RWPE1 (cell line): ENCODE measurements at regions not wholly inside any gene's neighbourhood (a gene's known extent, or its start where the extent isn't known, plus 50 kb on each side); places are given as distances from the start of the nearest gene placed in this dataset.

Experiments used
- CTCF ChIA-PET: fragments of 350-600 bp; sonication (Branson Sonifier 250); formaldehyde crosslinking; extraction: SDS; loops from one replicate; lab custom pipeline; 2021; lab: Yijun Ruan, JAX
- POLR2A ChIA-PET: fragments of 400-600 bp; formaldehyde crosslinking; extraction: SDS; loops from one replicate; lab custom pipeline; 2020; ENCODE audit warnings: antibody characterized with exemption; ENCODE audit not compliant: low non-redundant PET; lab: Yijun Ruan, JAX
- DNase-seq: peaks from one replicate; pipeline ENCODE4 v3.0.0; 2012; ENCODE audit warnings: low spot score
- H3K27ac ChIP-seq: fragments of 450-650 bp; 2 replicates; pipeline ENCODE4 v1.5.1; 2017
- TF ChIP-seq, protein P1 (sequence below): fragments of 450-650 bp; conservative IDR thresholded peaks from 2 replicates; pipeline ENCODE4 v1.5.1; 2017; ENCODE audit warnings: low read depth, mild to moderate bottlenecking

DNA sequence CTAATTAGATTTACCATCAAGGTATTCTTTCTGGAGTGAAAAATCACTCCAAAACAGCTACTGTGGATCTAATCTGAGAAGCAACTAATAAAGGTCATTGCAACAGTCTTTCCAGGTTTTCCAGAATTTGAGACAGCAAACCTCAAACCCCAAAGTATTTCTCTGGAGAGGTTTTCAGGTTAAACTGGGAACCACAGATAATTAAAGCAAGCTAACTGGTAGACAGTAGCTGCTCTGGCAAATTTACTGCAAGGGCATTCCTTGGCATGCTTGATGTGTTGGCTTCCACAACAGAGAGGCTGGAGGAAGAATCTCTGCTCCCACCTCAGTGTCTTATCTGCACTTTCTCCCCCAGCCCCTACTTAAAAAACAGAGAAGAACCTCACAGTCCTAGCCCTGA lies 140.0 kb upstream of the NRBF2 start:
- ChIA-PET POLR2A (no interaction called here), CTCF (interaction anchor here (1.0 kb wide), 1 partner anchor 174 kb away, joined by 3 read pairs; no protein-coding TSS in a partner anchor)
- TF ChIP-seq, protein P1, sequence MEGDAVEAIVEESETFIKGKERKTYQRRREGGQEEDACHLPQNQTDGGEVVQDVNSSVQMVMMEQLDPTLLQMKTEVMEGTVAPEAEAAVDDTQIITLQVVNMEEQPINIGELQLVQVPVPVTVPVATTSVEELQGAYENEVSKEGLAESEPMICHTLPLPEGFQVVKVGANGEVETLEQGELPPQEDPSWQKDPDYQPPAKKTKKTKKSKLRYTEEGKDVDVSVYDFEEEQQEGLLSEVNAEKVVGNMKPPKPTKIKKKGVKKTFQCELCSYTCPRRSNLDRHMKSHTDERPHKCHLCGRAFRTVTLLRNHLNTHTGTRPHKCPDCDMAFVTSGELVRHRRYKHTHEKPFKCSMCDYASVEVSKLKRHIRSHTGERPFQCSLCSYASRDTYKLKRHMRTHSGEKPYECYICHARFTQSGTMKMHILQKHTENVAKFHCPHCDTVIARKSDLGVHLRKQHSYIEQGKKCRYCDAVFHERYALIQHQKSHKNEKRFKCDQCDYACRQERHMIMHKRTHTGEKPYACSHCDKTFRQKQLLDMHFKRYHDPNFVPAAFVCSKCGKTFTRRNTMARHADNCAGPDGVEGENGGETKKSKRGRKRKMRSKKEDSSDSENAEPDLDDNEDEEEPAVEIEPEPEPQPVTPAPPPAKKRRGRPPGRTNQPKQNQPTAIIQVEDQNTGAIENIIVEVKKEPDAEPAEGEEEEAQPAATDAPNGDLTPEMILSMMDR, result no peak
- no peak for DNase-seq
- H3K27ac ChIP-seq, result no peak overlapping the region

- CTCF ChIA-PET, result interaction anchor here (1.0 to 1.1 kb wide), 2 partner anchors 8 to 175 kb away, joined by 3 read pairs; no protein-coding TSS in a partner anchor
- TF ChIP-seq, protein P1, result no peak
- POLR2A ChIA-PET, result no interaction called here
- DNase-seq, result no peak
- no peak overlapping the region for H3K27ac ChIP-seq
Observed at GRCh38 chr10:62992145-62992721, 140.9 kb upstream of the NRBF2 start.

- POLR2A ChIA-PET, result interaction anchor here (0.6 kb wide), 1 partner anchor 1280 kb away, joined by 5 read pairs; no protein-coding TSS in a partner anchor
- CTCF ChIA-PET, result no interaction called here
- TF ChIP-seq, protein P1, result no peak
- no peak overlapping the region for H3K27ac ChIP-seq
- no peak for DNase-seq
Observed at GRCh38 chr10:62990126-62990525, 143.0 kb upstream of the NRBF2 start.

DNA sequence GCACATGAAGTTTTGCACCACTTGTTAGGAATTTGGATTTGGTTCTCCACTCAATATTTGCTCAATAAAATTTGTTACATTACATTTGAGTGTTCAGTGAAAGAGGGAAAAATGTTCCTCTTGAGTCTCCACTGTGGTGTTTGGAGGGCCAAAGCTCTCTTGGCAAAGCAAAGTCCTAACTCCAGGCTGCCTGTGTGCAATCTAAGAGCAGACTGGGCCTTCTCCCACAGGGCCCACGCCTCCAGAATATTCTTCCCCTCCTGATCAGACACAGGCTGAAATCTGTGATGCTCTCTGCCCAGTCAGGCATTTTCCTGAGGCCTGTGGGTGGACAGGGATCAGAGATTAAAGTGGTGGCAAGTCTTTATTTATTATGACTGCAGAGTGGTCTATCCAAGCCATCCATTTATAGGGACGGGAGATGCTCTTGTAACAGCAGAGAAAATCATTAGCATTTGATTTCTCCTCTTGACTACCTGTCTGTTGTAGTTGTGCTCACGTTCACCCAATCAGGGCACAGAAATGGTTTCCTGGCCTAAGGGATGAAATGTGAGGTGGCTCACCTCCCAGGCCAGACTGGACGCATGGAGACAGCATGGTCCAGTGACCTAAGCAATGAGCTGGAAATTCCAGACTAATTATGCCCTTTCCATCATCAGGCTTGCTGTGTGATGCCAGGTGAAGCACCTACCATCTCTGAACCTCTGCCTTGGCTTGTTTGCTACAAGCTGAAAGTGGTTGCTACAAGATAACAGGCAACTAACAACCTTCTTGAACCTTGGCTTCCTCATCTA lies 147.1 kb upstream of the NRBF2 start:
- DNase-seq, result no peak
- H3K27ac ChIP-seq, result no peak overlapping the region
- TF ChIP-seq, protein P1, result no peak
- POLR2A ChIA-PET, result no interaction called here
- CTCF ChIA-PET, result no interaction called here

- TF ChIP-seq, protein P1, result no peak
- ChIA-PET POLR2A (no interaction called here), CTCF (no interaction called here)
- H3K27ac ChIP-seq, result no peak overlapping the region
- no peak for DNase-seq
Observed at GRCh38 chr10:62981096-62981495, 152.0 kb upstream of the NRBF2 start.

DNA sequence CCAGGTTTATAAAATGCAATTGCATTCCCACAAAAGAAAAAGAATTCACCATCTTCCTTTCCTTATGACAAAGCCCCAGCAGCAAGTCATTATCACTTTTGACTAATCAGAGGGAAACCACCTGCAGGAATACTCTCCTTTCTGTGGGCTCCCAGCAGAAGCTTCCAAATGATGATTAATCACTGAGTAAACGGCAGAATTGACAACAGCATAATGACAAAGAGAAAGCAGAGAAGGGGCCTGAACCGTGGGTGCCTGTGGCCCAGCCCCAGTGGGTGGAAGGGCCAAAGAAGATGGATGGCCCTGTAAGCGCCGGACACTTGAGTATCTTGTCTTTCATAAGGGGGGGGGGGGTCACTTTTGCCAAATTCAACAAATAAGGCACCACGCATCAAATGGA lies 152.4 kb upstream of the NRBF2 start:
- ChIA-PET CTCF (no interaction called here), POLR2A (no interaction called here)
- H3K27ac ChIP-seq, result no peak overlapping the region
- DNase-seq, result peak; percentile 27
- TF ChIP-seq, protein P1, result no peak
